ENCODE measurements at regions not wholly inside any gene's neighbourhood (a gene's known extent, or its start where the extent isn't known, plus 50 kb on each side); places are given as distances from the start of the nearest gene placed in this dataset.
"Not testable (repeated sequence)": the region's sequence is repeated elsewhere in the genome, so short reads cannot be mapped to it uniquely, and the experiment has no call there.

- CTCF ChIA-PET, result no interaction called here
- POLR2A ChIA-PET, result no interaction called here
- TF ChIP-seq ELF4 (IDR thresholded peaks at IDR 0.05) (no peak), PKNOX1 (IDR thresholded peaks at IDR 0.05) (no peak), ARNT (IDR thresholded peaks at IDR 0.05) (no peak), ZNF384 (IDR thresholded peaks at IDR 0.05) (no peak), HDGF (IDR thresholded peaks at IDR 0.05; ENCODE audit: borderline replicate concordance) (no peak), BHLHE40 (IDR thresholded peaks at IDR 0.05; ENCODE audit: borderline replicate concordance) (no peak)
- DNase-seq (ENCODE audit: extremely low spot score), result no peak
Observed at GRCh38 chr17:62219221-62219899, 154.3 kb upstream of the MED13 start.

GRCh38 chr17:62216847-62217246 lies 151.8 kb upstream of the MED13 start:
- TF ChIP-seq ELF4 (IDR thresholded peaks at IDR 0.05) (no peak), FOXK2 (IDR thresholded peaks at IDR 0.05) (no peak)
- DNase-seq (ENCODE audit: extremely low spot score), result no peak
- ChIA-PET CTCF (no interaction called here), POLR2A (no interaction called here)

- DNase-seq (ENCODE audit: extremely low spot score); CTCF ChIA-PET; POLR2A ChIA-PET: not testable (repeated sequence)
Observed at GRCh38 chr17:62215891-62216290, 150.8 kb upstream of the MED13 start.

GRCh38 chr17:62206550-62206949 lies 141.5 kb upstream of the MED13 start:
- POLR2A ChIA-PET, result no interaction called here
- CTCF ChIA-PET, result no interaction called here
- no peak for TF ChIP-seq SUZ12 (IDR thresholded peaks at IDR 0.05)
- TF ChIP-seq ELF4 (IDR thresholded peaks at IDR 0.05), result no peak
- no peak for TF ChIP-seq CTBP1 (IDR thresholded peaks at IDR 0.05; ENCODE audit: borderline replicate concordance)
- no peak for TF ChIP-seq ARNT (IDR thresholded peaks at IDR 0.05)
- no peak for TF ChIP-seq SP1 (IDR thresholded peaks at IDR 0.05)
- TF ChIP-seq PKNOX1 (IDR thresholded peaks at IDR 0.05), result no peak
- TF ChIP-seq L3MBTL2 (conservative IDR thresholded peaks at IDR 0.05), result no peak
- no peak for TF ChIP-seq ZNF384 (IDR thresholded peaks at IDR 0.05)
- no peak for TF ChIP-seq TARDBP (IDR thresholded peaks at IDR 0.05)
- TF ChIP-seq NFRKB (IDR thresholded peaks at IDR 0.05), result no peak
- no peak for TF ChIP-seq BHLHE40 (IDR thresholded peaks at IDR 0.05; ENCODE audit: borderline replicate concordance)
- no peak for TF ChIP-seq FOXM1 (IDR thresholded peaks at IDR 0.05; ENCODE audit: borderline replicate concordance)
- no peak for TF ChIP-seq FOXK2 (IDR thresholded peaks at IDR 0.05)
- no peak for TF ChIP-seq FOXA1 (IDR thresholded peaks at IDR 0.05)
- TF ChIP-seq HDGF (IDR thresholded peaks at IDR 0.05; ENCODE audit: borderline replicate concordance), result no peak
- no peak for TF ChIP-seq LEF1 (IDR thresholded peaks at IDR 0.05; ENCODE audit: borderline replicate concordance)
- no peak for DNase-seq (ENCODE audit: extremely low spot score)

GRCh38 chr17:62197156-62197555 lies 132.1 kb upstream of the MED13 start:
- DNase-seq (ENCODE audit: extremely low spot score); POLR2A ChIA-PET; CTCF ChIA-PET: not testable (repeated sequence)

GRCh38 chr17:62196587-62196986 lies 131.5 kb upstream of the MED13 start:
- CTCF ChIA-PET; DNase-seq (ENCODE audit: extremely low spot score); POLR2A ChIA-PET: not testable (repeated sequence)

- CTCF ChIA-PET, result interaction anchor here (0.5 kb wide), 1 partner anchor 381 kb away, joined by 3 read pairs; no protein-coding TSS in a partner anchor
- TF ChIP-seq SUZ12 (IDR thresholded peaks at IDR 0.05) (no peak), FOXA1 (IDR thresholded peaks at IDR 0.05) (no peak), NFRKB (IDR thresholded peaks at IDR 0.05) (no peak), FOXK2 (IDR thresholded peaks at IDR 0.05) (no peak)
- no peak for DNase-seq (ENCODE audit: extremely low spot score)
- POLR2A ChIA-PET, result no interaction called here
Observed at GRCh38 chr17:62194401-62194800, 129.3 kb upstream of the MED13 start.

- TF ChIP-seq SP1 (IDR thresholded peaks at IDR 0.05) (no peak), HDGF (IDR thresholded peaks at IDR 0.05; ENCODE audit: borderline replicate concordance) (no peak), FOXA1 (IDR thresholded peaks at IDR 0.05) (no peak), ELF4 (IDR thresholded peaks at IDR 0.05) (no peak), L3MBTL2 (conservative IDR thresholded peaks at IDR 0.05) (no peak), ZNF384 (IDR thresholded peaks at IDR 0.05) (no peak), CTBP1 (IDR thresholded peaks at IDR 0.05; ENCODE audit: borderline replicate concordance) (no peak), BHLHE40 (IDR thresholded peaks at IDR 0.05; ENCODE audit: borderline replicate concordance) (no peak), FOXM1 (IDR thresholded peaks at IDR 0.05; ENCODE audit: borderline replicate concordance) (no peak), ARNT (IDR thresholded peaks at IDR 0.05) (no peak), SUZ12 (IDR thresholded peaks at IDR 0.05) (no peak), PKNOX1 (IDR thresholded peaks at IDR 0.05) (no peak), NFRKB (IDR thresholded peaks at IDR 0.05) (no peak), LEF1 (IDR thresholded peaks at IDR 0.05; ENCODE audit: borderline replicate concordance) (no peak), FOXK2 (IDR thresholded peaks at IDR 0.05) (no peak), TARDBP (IDR thresholded peaks at IDR 0.05) (no peak)
- DNase-seq (ENCODE audit: extremely low spot score), result no peak
- ChIA-PET POLR2A (no interaction called here), CTCF (no interaction called here)
Observed at GRCh38 chr17:62193249-62193648, 128.2 kb upstream of the MED13 start.
